HG03139 (cell line): ENCODE measurements at regions not wholly inside any gene's neighbourhood (a gene's known extent, or its start where the extent isn't known, plus 50 kb on each side); places are given as distances from the start of the nearest gene placed in this dataset.

Experiments
- ATAC-seq: cut with Tn5 transposase; IDR thresholded peaks from one replicate; pipeline ENCODE4 v1.9.1; 2021; ENCODE audit not compliant: unreplicated experiment

- ATAC-seq: no peak
Observed at GRCh38 chr3:127106053-127106452, 86.9 kb upstream of the PRR23E start.

- no peak for ATAC-seq
Observed at GRCh38 chr3:127106456-127106855, 86.5 kb upstream of the PRR23E start.

GRCh38 chr3:127107002-127107401 lies 85.9 kb upstream of the PRR23E start:
- no peak for ATAC-seq

DNA sequence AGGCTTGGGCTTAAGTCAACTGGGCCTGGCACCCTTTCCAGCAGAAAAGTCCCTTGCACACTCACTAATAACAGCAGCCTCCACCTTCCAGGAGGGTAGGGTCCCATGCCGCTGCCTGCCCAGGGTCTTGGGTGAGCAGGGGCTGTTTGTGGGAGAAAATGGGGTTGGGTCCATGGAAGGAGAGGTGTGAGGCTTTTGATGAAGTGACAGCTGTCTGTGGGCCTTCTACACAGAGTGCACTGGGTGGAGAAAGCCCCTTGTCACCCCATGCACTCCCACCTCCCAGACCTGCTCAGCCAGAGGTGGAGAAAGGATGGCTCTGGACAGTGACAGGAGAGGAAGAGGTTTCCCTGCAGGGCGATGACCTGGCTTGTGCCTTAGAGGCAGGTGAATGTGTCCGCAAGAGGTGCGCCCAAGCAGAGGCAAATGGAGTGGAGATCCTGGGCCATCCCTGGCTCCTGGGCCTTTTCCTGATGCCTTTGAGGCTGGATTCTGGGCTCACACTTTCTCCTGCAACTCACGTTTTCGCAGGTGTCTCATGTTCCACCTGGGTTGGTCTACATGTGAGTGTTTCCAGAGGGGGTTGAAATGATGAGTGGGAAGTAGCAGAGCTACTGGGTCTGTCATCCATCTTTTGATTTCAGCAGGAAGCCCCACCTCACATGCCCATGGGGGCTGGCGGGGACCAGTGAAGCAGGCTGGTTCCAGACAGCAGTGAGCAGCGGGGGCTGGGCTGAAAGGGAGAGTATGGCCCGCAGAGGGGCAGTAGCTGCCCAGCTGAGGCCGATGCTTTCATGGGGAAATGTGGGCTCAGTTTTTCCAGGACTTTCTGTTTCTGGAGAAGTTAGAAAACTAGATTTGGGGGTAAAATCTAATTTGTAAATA lies 85.2 kb upstream of the PRR23E start:
- ATAC-seq: no peak

- ATAC-seq: no peak
Observed at GRCh38 chr3:127108796-127109195, 84.1 kb upstream of the PRR23E start.

DNA sequence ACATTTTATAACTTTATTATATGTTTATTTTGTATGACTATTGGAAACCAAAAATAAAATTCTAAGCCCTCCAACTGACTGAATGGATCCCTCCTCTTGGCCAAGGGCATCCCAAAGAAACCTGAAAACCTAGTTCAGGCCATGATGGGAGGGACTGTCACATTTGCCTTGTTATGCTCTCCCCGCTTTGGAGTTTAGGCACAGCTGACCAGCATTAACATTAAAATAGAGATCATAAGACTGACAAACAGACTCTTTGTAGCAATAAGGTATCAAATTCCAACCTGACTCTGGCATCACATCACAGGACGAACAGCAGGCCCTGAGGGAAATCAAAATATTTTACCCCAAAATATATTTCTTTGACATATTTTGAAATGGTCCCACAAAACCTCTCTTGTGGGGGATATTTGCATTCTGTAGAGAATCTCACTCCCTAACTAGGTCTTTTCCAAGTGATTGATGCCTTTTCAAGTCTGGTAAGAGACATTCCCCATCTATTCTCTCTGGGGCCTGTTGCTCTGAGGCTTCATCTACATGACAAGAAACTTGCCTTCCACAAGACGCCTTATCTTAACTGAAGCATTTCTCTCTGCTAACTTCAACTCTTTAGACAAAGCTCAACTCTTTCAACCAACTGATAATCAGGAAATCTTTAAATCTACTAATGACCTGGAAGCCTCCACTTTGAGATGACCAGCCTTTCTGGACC lies 81.8 kb upstream of the PRR23E start:
- no peak for ATAC-seq

GRCh38 chr3:127112796-127113570 lies 79.9 kb upstream of the PRR23E start:
- no peak for ATAC-seq

DNA sequence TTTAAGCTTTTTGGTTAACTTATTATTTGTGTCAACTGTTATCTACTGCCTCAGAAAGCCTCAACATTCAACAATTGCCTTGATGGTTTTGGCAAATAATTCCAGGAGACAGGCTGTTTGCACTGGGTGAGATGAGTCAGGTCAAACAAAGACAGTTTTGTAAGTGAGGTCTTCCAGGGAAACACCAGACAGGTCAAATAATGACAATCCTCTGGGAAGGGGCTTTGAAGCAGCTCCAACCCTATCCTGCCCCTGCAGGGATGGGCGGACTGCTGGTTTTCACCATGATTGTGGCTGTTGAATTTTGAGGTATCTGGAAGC lies 79.4 kb upstream of the PRR23E start:
- ATAC-seq: no peak

DNA sequence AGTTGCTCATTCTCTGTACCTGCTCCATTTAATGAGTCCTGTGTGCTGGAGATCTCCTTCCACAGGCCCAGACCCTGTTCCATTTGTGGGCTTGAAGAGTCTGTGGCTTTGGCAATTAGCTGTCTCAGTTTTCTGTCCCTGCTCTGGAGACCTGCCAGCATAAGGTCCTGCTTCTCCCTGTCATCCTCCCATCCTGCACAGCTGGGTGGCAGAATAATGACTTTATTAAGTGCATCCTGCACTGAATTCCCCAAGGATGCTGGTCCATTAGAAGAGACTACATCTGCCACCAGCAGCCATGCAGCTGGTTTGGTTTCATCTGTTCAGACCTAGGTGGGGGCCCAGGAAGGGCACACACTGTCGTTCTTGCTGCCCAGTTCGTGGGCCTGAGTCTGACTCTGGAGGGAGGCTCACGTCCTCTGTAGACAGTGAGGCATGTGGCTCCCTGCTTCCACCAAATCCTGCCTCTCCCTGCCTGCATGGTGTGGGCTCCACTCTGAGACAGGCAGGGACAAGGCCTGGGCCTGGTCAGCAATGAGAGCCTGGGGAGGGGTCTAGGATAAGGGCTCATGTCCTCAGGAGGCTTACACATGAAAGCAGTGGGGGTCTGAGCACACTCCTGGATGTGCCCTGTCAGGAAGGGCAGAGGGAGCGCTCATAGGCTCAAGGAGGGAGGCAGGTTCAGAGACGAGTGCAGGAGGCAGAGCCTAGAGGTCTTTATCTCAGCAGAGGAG lies 78.4 kb upstream of the PRR23E start:
- ATAC-seq: no peak

DNA sequence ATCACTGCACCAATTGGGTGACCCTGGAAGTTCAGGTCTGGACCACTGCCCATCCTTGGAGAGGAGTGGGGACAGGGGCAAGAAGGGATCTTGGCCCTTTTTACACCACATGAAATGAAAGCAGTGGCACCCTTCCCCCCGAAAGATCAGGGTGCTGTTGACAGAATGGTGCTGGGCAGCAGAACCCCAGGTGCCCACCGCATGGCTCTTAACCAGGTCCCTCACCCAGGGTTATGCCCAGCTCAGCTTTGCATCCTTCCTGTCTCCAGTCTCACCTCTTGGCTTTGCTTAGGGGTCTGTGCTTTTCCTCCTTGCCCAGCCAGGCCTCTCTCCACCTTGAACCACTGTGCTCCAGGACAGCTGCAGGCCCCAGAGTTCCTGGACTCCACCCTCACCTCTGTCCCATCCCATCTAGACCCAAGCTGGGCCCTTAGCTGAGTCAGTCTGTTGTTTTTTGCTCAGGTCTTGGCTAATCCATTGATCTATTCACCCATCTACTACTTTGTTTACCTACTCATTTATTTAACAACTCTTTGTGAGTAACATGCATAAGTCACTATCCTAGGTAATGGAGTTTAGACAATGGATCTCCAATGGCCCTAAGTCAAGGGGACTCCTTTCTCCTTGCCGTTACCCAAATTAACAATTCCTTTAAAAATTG lies 77.1 kb upstream of the PRR23E start:
- ATAC-seq: no peak

- no peak for ATAC-seq
Observed at GRCh38 chr3:127118366-127118765, 74.6 kb upstream of the PRR23E start.

DNA sequence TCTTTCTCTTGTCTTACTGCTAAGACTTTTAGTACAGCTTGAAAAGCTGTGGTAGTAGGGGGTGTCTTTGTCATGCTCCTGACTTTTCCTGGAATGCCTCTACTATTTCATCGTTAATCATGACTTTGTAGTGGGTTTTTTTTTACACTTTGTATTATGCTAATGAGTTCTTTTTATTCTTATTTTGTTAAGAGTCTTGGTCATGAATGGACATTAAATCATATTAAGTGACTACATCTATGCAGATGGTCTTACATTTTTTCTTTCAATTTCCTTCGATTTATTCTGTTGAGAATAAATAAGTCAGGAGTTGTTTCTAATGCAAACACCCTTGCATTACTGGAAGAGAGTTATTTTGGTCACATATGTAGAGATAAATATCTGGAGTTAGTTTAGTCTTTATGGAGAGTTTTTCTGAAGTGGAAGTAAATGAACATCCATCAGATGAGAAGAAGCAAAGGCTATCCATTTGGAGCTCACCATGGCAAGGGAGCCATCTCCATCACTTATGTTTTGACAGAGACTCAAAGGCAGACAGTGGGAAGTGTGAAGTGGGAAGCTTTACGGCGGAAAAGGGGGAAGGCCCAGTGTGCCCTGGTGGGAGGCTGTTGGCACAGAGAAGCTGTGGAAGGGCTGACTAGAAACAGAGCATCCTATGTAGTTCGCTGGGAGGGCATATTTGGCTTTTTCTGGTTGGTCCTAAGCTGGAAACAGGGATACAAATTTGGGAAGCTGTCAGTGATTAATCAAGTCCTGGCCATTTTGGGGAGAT lies 73.1 kb upstream of the PRR23E start:
- no peak for ATAC-seq

- no peak for ATAC-seq
Observed at GRCh38 chr3:127120851-127121647, 71.9 kb upstream of the PRR23E start.

- no peak for ATAC-seq
Observed at GRCh38 chr3:127121885-127122284, 71.0 kb upstream of the PRR23E start.

- no peak for ATAC-seq
Observed at GRCh38 chr3:127123533-127123932, 69.4 kb upstream of the PRR23E start.

DNA sequence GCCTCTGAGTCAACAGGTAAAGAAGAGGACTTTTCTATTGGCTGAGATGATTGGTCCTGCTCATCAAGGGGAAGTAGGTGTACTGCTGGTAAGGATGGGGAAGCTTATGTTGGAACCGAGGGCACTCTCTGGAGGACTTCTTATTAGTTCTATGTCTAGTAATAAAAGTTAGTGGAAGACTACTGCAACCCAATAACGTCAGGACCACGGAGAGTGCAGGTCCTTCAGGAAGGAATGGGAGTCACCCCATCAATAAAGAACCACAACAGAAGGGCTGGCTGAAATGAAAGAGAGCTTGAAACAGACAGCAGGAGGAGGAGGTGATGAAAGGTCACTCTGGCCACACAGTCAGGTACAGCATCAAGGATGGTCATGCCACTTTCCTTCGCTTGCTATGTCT lies 68.8 kb upstream of the PRR23E start:
- no peak for ATAC-seq

GRCh38 chr3:127131424-127132170 lies 61.3 kb upstream of the PRR23E start:
- ATAC-seq: no peak

DNA sequence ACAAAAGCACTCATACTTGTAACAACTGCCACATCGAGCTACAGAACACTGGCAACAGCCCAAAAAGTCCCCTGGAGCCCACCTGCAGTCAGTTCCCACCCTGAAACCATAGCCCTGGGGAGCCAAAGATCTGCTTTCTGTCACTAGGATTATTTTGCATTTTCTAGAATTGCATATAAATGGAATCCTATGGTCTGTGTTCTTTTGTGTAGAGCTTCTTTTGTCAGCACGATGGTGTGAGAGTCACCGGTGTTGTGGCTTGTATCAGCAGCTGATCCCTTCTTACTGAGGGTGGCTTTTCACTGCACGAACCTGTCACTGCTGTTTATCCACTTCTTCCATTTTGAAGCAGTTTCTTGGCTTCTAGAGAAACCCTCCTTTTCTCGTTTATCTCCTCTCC lies 60.1 kb upstream of the PRR23E start:
- ATAC-seq: no peak
